HG03139 (cell line): ENCODE measurements at regions not wholly inside any gene's neighbourhood (a gene's known extent, or its start where the extent isn't known, plus 50 kb on each side); places are given as distances from the start of the nearest gene placed in this dataset.
"Not testable (repeated sequence)": the region's sequence is repeated elsewhere in the genome, so short reads cannot be mapped to it uniquely, and the experiment has no call there.

ENCODE experiments used
- ATAC-seq: cut with Tn5 transposase; IDR thresholded peaks from one replicate; pipeline ENCODE4 v1.9.1; 2021; ENCODE audit not compliant: unreplicated experiment

DNA sequence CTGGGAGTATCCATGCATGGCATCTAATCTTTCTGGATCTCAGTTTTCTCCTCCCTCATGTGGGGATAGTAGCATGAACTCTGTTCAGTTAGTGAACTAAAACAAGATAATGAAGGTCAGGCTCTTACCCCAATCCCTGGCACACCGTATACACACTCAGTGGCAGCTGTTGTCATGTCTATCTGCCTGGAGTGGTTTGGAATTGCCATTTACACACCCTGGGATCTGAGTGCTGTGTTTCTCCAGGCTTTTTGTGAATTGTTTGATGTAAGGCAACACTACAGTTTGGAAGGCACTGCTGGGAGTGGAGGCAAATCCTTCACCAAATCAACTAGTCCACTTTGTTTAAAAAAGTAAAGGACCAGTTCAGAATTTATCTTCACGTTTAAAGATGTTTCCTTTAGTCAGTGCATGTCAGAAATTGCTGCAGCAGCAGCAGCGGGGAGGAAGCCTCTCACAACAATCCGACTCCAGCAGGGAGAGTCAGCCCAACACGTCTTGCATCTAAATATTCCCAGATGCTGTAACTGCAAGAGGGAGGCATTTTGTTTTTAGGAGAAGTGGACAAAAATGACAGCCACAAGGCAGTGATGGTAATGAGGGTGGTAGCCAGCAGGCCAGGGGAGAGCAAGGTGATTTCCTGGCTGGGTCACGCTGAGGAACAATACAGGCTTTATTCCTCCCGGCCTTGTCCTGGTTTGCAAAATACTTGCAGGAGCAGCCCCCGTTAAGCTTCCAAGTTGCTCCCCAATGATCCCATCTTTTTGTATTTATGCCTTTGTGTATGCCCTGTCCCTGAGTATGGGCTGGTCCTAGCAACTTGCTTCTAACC is 128.5 kb upstream of the LRIG1 start:
- no peak for ATAC-seq

DNA sequence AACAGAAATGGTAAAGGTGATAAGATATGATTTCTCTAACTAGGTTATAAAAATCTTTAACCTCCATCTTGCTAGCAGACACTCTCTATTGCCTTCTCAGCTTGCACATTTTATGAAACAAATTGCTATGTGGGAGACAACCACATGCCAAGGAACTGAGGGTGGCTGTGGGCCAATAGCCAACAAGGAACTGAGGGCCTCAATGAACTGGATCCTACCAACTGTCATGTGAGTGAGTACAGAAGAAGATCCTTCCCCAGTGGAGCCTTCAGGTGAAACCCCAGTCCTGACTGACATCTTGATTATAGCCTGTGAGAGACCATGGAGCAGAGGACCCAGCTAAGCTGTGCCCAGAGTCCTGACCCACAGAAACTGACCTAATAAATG is 129.2 kb upstream of the LRIG1 start:
- ATAC-seq, result no peak

DNA sequence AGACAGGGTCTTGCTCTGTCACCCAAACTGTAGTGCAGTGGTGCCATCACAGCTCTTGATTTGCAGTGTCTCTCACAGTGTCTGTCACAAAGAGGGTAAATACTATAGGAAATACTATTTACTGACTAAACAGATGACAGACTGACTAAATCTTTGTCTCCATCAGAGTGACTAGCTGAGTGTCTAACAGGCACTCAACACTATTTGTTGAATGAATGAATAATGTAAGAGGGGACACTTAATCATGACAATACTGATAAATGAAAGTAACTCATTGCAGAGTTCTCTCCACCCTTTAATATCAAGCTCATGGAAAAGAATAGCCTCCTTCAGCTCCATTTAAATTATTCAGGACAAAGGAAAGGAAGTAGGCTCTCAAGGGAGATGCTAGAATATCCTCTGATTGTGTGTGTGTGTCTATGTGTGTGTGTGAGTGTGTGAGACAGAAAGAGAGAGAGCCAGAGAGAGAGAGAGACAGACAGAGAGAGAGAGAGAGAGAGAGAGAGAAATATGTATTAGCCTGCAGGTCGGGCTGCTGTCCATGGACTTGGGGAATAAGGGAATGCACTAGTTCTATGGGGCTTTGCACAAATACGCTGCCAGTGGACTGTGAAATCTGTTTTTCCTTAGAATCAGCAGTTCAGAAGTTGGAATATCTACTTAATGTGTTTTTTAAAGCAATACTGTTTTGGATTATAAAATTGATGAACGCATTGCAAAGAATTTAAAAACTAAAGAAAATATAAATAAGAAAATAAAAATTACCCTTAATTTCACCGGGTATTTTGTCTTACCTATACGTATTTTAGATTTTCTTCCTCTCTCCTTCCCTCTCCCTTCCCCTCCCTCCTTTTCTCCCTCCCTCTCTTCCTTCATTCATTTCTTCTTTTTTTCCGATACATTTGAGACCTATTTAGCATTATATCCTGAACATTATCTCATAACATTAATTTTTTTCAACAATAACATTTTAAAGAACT is 132.9 kb upstream of the LRIG1 start:
- ATAC-seq, result no peak

DNA sequence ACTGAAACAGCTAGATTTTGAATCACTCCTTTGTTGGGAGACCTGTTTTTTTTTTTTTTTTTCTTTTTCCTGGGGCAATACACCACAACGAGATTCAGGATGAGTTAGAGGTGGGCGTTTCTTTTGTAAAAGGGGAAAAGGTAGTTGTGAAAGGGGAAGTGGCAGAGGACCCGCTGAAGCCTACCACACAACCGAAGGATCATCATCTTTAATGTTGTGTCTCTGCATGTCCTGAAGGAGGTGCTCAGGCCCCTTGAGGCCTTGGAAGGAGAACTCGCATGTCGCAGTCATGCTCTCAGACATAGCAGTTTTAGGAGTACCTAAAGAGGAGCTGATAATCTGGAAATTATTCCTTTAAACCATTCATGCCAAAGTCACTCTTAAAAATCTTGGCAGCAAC is 137.9 kb upstream of the LRIG1 start:
- ATAC-seq, result no peak

DNA sequence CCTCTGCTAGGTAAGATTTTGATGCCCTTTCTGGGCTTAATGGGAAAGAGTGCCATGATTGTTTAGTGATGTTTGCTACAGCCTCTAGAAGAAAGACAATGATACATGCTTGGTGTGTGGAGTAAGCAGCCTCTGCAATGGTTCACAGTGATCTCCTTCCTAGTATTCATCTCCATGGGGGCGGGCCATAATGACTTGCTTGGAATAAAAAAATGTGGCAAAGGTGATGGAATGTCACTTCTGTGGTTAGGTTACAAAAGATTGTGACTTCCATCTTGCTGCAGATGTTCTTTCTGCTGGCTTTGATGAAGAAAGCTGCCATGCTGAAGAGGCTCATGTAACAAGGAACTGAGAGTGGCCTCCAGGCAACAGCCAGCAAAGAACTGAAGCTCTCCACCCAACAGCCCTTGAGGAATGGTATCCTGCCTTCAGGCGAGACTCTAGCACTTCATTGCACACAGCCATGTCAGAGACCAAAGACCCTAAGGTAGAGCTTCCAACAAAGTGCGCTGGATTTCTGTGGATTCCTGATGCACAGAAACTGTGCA is 139.1 kb upstream of the LRIG1 start:
- no peak for ATAC-seq

DNA sequence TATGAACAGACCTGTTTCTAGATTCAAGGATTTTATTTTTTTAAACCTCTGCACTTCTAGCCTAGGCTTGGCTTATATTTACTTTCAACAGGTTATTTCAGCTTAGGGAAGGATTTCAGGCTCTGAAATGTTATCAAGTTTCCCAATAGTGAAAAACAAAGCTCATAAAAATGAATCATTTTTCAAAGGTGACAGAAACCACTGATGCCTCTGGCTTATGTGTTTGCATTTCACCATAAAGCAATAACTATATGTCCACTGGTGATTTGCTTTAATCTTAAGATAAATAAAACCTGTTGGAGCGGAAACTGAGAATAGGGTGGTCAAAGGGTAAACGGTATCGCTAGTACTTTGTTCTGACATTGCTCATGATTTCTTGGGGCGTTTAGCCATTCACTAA is 141.2 kb upstream of the LRIG1 start:
- ATAC-seq, result no peak

DNA sequence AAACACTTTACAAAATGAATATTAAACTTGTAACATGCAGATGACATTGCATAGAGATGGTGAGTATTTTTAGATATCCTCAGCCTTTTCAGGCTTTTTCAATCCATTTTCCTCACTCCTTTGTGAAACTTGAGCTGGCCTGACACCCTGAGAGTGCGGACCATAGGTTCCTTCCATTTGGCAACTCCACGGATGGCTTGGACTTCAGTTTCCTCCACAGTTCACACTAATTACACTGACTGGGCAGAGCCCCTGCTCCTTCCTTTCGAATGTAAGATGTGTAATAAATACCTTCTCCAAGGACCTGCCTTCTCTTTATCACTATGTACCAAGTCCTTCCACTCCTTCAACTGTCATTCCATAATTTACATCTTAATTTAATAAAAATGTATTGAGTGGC is 141.7 kb upstream of the LRIG1 start:
- ATAC-seq, result no peak

DNA sequence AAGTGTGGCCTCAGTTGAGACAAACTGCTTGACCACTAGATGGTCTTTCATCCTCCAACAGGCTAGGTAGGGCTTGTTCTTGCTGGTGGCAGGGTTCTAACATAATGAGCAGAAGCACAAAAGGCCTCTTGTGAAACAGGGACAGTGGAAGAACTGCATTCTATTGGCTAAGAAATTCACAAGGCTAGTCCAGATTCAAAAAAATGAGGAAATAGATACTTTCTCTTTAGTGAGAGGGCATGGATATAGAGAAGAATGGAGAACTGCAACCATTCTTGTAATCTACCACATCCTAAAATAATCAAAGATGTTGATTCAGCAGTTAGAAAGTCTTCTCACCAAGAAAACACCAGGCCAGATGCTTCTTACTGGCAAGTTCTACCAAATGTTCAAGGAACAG is 143.7 kb upstream of the LRIG1 start:
- ATAC-seq, result no peak

DNA sequence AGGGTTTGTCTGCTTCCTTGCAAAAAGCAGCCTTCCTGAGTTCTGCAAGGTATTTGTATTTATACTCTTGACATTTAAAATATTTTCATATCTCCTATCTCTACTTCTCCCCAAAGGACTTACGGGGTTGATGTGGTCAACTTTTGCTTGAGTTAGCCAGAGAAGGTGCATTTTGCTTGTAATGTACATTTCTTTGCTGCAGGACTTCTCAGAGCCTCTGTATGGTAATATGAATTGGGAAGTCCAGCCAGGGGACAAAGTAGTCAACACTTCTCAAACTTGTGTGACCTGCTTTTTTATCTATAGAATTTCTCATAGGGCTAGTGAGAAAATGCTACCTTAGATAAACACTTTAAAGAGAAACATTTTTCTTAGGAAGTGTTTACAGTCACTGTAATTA is 148.2 kb upstream of the LRIG1 start:
- ATAC-seq, result no peak

DNA sequence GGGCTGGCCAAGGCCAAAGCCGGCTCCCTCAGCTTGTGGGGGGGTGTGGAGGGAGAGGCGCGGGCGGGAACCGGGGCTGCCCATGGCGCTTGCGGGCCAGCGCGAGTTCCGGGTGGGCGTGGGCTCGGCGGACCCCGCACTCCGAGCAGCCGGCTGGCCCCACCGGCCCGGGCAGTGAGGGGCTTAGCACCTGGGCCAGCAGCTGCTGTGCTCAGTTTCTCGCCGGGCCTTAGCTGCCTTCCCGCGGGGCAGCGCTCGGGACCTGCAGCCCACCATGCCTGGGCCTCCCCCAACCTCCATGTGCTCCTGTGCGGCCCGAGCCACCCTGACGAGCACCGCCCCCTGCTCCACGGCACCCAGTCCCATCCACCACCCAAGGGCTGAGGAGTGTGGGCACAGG is 150.7 kb upstream of the LRIG1 start:
- not testable (repeated sequence) for ATAC-seq

DNA sequence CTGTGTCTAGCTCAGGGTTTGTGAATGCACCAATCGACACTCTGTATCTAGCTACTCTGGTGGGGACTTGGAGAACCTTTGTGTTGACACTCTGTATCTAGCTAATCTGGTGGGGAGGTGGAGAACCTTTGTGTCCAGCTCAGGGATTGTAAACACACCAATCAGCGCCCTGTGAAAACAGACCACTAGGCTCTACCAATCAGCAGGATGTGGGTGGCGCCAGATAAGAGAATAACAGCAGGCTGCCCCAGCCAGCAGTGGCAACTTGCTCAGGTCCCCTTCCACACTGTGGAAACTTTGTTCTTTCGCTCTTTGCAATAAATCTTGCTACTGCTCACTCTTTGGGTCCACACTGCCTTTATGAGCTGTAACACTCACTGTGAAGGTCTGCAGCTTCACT is 151.3 kb upstream of the LRIG1 start:
- not testable (repeated sequence) for ATAC-seq

DNA sequence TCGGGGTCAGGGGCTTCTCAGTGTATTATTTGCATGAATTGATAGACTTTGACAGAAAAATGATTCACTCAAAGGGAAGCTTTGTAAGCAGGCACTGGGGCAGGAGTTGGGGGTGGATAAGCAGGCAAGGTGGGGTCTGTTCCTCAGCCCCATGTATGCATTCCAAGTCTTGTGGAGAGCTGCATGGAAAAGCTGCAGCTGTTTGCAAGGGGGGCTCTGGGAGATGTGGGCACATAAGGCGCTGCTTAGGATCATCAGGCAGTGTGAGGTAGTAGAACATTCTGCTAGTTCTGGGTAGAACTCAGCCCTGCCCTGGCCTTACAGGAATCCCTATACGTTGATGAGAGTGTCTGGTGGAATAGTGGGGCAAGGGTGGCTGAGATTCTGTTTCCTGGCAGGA is 154.2 kb upstream of the LRIG1 start:
- no peak for ATAC-seq

DNA sequence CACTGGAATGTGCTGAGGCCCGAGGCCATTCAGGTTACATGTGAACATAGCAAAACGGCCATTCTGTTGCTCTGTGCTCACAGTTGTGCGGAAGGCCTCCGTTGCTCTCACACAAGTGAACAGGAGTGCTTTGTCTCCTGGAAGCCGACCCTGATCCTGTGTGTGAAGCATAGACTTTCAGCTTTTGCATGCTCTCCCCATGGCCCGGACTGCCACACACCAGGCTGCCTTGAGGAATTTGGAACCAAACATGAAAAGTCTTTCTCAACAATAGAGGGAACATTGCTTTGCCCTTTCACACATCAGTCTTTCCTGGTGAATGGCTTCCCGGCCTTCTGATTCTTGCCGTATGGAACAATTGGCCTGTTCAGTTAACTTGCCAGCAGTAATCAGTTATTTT is 154.8 kb upstream of the LRIG1 start:
- ATAC-seq, result no peak

DNA sequence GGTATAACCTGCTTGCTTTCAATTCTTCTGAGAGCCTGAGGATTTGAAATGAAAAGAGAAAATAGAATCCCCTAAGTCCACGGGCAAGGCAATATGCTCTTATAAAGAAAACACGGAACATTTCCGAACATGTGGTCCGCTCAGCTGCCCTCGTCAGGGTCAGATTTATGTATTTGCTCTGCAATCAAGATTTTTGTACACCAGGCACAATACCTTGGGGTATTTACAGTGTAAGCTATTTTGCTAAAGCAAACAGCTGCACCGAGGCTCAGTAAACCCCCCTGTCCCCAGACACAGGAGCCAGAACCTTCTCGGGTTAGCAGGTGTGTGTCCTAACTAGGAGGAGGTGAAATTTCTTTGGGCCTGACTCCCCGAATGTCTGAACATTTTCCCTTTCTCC is 155.8 kb upstream of the LRIG1 start:
- no peak for ATAC-seq

DNA sequence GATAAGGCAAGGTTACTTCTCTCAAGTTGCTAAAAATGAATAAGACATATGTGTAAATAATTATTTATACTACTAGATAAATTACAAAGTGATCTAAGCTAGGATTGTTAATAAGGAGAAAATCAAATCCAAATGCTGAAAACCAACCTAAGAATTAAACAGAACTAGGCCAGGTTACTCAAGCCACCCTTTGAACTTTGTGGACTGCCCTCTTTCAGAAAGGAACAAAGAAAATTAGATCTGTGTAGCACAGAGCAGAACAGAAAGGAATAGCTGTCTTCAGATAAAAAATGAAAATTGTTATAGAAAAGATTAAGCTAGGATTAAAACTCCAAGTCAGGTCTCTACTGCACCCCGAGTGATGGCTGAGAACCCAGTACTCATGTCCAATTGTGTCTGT is 158.2 kb upstream of the LRIG1 start:
- no peak for ATAC-seq

DNA sequence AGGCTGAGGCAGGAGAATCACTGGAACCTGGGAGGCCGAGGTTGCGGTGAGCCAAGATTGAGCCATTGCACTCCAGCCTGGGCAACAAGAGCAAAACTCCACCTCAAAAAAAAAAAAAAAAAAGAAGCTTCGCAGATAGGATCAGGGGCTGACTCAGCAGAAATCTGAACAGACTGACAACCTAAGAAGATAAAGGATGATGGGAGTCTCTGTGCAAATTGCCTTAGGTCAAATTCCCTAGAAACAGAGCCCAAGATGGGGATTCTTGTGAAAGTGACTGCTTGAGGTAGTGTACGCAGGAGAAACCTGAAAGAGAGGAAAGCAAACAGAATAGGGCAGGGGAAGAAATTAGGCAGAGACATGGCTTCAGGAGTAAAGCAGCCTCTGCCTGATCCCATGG is 160.8 kb upstream of the LRIG1 start:
- no peak for ATAC-seq

DNA sequence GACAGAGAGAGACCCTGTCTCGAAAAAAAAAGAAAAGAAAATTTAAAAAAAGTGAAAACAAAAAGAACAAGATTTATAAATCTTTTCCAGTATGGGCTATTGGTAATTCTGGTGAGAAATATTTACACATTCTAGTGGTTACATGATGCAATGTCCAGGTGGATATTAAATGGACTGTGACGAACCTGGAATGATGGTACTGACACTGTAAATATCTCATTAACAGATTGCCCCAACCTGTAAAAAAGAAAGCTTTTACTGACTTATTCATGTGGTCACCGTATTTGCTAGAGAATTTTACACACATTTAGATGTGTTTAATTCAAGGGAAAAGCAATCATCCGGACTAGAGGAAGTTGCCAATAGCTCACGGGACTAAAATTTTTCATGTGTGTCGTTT is 162.1 kb upstream of the LRIG1 start:
- ATAC-seq, result no peak

DNA sequence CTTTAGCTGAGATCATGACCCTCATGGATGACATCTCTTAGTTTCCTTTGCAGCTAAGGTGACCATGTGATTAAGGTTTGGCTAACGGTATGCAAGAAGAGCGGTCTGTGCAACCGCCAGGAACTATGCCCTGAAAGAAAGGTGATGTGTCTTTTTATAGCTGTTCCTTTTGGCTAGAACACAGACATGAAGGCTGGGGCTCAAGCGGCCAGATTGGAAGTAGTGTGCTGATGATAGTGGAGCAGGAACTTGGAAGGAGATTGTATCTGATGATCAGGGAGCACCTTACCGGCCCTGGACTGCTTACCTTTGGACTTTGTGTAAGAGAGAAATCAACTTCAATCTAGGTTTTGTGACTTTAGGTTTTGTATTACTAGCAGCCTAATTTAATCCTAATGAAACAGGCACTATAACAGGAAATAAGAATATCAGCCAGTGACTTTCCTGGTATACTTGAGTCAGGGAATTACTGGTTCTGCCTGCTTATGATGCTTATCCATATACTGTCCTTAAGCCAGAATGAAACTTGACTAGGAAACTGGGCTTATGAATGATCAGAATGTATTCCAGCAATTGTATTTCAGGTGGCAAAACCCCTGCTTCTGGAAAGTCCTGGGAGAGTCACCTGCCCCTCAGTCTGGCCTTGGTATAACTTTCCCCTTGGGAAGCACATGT is 164.3 kb upstream of the LRIG1 start:
- ATAC-seq, result no peak

DNA sequence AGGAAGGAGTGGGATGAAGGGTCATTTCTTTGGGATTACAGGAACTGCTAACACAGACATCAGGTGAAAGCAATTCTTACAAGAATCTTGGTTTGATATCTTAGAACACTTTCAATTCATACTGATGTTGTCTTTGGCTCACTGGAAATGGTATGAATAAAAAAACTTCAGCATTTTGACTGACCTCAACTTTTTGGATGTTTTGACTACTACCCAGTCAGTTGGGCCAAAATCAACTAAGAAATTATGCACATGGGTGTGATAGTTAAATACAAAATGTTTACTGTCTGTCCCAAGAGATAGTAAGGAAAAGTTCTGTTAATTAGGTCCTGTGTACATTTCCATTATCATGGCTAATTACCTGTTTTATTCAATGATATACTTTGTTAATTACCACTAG is 165.5 kb upstream of the LRIG1 start:
- ATAC-seq, result no peak

DNA sequence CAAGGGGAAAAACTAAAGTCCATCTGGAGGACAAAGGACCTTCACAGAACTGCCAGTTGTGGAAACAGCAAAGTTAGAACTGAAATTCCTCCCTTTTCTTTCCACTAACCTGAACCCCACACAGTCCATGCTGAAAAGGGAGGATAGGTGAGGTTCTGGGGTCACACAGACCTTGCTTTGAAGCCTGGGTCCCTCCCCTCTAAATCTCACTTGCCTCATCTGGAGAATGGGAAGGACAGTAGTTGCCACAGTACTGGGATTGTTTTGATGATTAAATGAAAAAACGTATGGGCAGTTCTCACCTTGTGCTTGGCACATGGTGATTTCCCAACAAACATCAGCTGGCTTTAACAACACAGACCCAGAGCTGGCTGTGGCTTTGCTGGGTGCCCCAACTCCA is 166.4 kb upstream of the LRIG1 start:
- ATAC-seq, result no peak

DNA sequence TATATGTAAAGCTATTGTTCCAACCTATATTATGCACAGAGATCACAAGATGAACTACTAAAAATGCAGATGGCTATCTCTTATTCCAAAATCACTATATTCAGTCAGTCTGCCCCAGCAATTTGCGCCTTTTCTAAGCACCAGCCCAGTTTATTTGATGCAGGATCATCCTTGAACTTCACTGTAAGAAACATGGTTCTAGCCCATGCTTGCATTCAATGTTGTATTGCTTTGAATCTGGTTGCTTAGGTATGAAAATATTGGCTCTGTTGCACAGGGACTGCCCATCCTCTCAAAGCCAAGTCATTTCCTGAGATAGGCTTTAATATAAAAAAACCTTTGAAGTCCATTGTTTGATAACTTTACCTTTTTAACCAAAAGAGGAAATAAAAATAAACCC is 170.5 kb upstream of the LRIG1 start:
- ATAC-seq, result no peak
